ENCODE measurements at regions not wholly inside any gene's neighbourhood (a gene's known extent, or its start where the extent isn't known, plus 50 kb on each side); places are given as distances from the start of the nearest gene placed in this dataset.

GRCh38 chr11:96664110-96664509 lies 274.3 kb downstream of the JRKL start:
- TF ChIP-seq POLR2A (IDR thresholded peaks at IDR 0.05; ENCODE audit: low read depth, low read length), result no peak
- no peak for TF ChIP-seq TAF1 (IDR thresholded peaks at IDR 0.05; ENCODE audit: low read depth, low read length)
- TF ChIP-seq POLR2AphosphoS5 (IDR thresholded peaks at IDR 0.05; ENCODE audit: low read depth, low read length), result no peak
- TF ChIP-seq POU2F2 (IDR thresholded peaks at IDR 0.05; ENCODE audit: low read depth, low read length), result no peak
- no peak for TF ChIP-seq PAX5 (IDR thresholded peaks at IDR 0.05; ENCODE audit: insufficient read depth, low read length, severe bottlenecking)

Measured in GM12891 (cell line).